DMS153 (cell line): ENCODE measurements at regions not wholly inside any gene's neighbourhood (a gene's known extent, or its start where the extent isn't known, plus 50 kb on each side); places are given as distances from the start of the nearest gene placed in this dataset.

ENCODE experiments used
- DNase-seq: peaks from one replicate; lab custom pipeline; 2025; lab: John Stamatoyannopoulos, UW

DNA sequence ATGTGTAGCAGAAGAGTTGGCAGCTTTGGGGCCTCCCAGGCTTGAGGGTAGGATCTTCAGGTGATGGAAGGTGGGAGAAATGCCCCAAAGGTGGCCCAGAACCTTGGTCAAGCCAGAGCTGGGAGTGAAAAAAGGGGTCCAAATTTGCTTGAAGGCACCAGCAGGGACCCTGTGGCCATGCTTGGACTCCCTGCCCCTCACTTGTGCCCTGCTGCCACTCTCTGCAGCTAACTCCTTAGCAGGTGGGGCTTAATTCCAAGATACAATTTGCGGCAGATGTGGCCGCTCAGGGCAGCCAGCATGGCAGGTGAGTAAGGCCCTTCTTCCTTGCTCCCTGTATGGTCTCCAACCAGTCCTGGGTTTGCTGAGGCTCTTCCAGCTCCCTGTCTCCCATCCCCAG lies 51.3 kb upstream of the ADRA1D start:
- no peak for DNase-seq

DNA sequence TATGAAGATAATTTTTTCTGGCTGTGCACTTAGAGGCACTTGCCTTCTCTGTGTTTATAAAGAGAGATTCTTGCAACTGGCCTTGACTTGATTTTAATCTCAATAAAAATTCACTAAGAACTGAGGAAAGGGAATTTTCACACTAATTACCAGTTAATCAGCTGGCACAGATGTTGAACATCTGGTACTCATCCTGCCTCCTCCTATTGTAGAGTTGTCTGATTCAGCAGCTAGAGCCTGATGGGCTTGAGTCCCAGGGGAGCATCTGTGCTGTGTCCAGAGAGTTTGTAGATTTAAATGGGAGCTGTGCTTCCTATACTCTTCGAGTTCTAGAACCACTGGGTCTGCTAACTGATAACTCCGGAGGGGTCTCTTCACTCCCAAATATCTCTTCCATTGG lies 50.7 kb upstream of the ADRA1D start:
- no peak for DNase-seq

DNA sequence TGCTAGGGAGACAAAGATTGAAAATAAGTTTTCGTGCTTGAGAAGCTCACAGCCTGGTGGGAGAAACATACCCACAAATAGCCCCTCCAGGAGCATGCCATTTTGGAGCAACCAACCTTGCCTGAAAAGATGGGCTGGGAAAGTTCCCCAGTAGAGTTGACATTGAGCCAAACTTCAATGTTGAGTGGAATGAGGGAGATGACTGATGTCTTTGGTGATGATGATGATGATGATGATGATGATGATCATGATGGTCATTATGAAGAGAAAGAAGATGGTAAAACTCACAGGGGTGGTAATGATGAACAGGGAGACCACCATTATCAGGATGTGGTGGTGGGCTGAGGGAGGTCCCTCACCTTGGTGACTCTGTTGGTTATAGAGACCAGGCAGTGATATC lies 50.1 kb upstream of the ADRA1D start:
- DNase-seq = no peak
